ENCODE measurements at regions not wholly inside any gene's neighbourhood (a gene's known extent, or its start where the extent isn't known, plus 50 kb on each side); places are given as distances from the start of the nearest gene placed in this dataset.

GRCh38 chr3:25294169-25294805 is 133.8 kb upstream of the RARB start:
- no peak for DNase-seq (ENCODE audit: low read depth, low spot score)
- no TSS peak for BruUV-seq (replicated peaks)
- no peak overlapping the region for H3K9ac ChIP-seq (replicated peaks; ENCODE audit: extremely low read depth, insufficient read depth, low read length)
- intact Hi-C loops (cut with micrococcal nuclease), result no loop called here
- no peak overlapping the region for H3K27ac ChIP-seq (ENCODE audit: insufficient read depth, low read depth, low read length)
- H3K4me2 ChIP-seq (ENCODE audit: insufficient read depth, low read length), result no peak overlapping the region
- no peaks in the 10 kb centered on the region for H4K20me1 ChIP-seq (replicated peaks; ENCODE audit: control insufficient read depth, extremely low read depth, insufficient read depth, low read length)
- no peak for FAIRE-seq
- H3K79me2 ChIP-seq (ENCODE audit: control insufficient read depth, insufficient read depth, low read length), result no peaks in the 10 kb centered on the region
- H3K9me3 ChIP-seq (replicated peaks; ENCODE audit: control insufficient read depth, insufficient read depth, low read length), result no peaks in the 10 kb centered on the region
- TF ChIP-seq EZH2 (IDR thresholded peaks at IDR 0.05; ENCODE audit: borderline replicate concordance, low read depth, low read length, severe bottlenecking), result no peak
- no peak for TF ChIP-seq POLR2AphosphoS5 (IDR thresholded peaks at IDR 0.05; ENCODE audit: insufficient read depth, low read depth, low read length)
- no peak for TF ChIP-seq POLR2A (IDR thresholded peaks at IDR 0.05; ENCODE audit: low read depth, low read length)
- TF ChIP-seq GATA2 (IDR thresholded peaks at IDR 0.05; ENCODE audit: insufficient read depth, insufficient read length, low read depth, low read length), result no peak
- TF ChIP-seq FOS (IDR thresholded peaks at IDR 0.05; ENCODE audit: borderline replicate concordance, insufficient read depth, low read length), result no peak
- no peak for TF ChIP-seq MAX (IDR thresholded peaks at IDR 0.05; ENCODE audit: insufficient read depth, insufficient read length)
- TF ChIP-seq CTCF (IDR thresholded peaks at IDR 0.05; ENCODE audit: extremely low read depth in 1 of 2, insufficient read depth in 1 of 2, low read depth in 1 of 2, low read length in 2 of 2), result no peak
- TF ChIP-seq MYC (IDR thresholded peaks at IDR 0.05; ENCODE audit: low read depth, low read length), result no peak
- no peak for TF ChIP-seq JUN (IDR thresholded peaks at IDR 0.05; ENCODE audit: borderline replicate concordance, insufficient read depth, insufficient read length, low read depth)
- H3K4me3 ChIP-seq (replicated peaks in 1 of 3; ENCODE audit: insufficient read depth in 1 of 3, low read depth in 1 of 3, low read length in 3 of 3), result no peak overlapping the region
- H3K9me1 ChIP-seq (replicated peaks; ENCODE audit: control insufficient read depth, extremely low read depth, insufficient read depth, low read length), result no peaks in the 10 kb centered on the region
- ChIA-PET POLR2A (no interaction called here), CTCF (interaction anchor here (1.1 kb wide), 2 partner anchors 18 to 299 kb away, joined by 3 read pairs; no protein-coding TSS in a partner anchor)
- H3K4me1 ChIP-seq (ENCODE audit: control insufficient read depth, extremely low read depth, insufficient read depth, low read length), result no peaks in the 10 kb centered on the region
- H2AFZ ChIP-seq (ENCODE audit: low read depth, low read length), result no peak overlapping the region
- H3K27me3 ChIP-seq (ENCODE audit: control insufficient read depth in 2 of 2, insufficient read depth in 2 of 2, low read length in 2 of 2), result peaks cover 0 to 3% of the 10 kb centered on the region in 2 experiments
- no peaks in the 10 kb centered on the region for H3K36me3 ChIP-seq (ENCODE audit: control insufficient read depth in 2 of 2, extremely low read depth in 1 of 2, insufficient read depth in 2 of 2, low read length in 2 of 2)
- dilution Hi-C loops (cut with MboI; ENCODE audit: extremely low pct_ligation_motif_present, low sequenced_read_pairs), result no loop called here

Measured in endothelial cell of umbilical vein (primary cell).